NCI-H1436 treated with DMSO at 0.1 percent for 48 hours (cell line): ENCODE measurements at regions not wholly inside any gene's neighbourhood (a gene's known extent, or its start where the extent isn't known, plus 50 kb on each side); places are given as distances from the start of the nearest gene placed in this dataset.

Experiments used
- DNase-seq: peaks from one replicate; lab custom pipeline; 2025; lab: John Stamatoyannopoulos, UW

DNA sequence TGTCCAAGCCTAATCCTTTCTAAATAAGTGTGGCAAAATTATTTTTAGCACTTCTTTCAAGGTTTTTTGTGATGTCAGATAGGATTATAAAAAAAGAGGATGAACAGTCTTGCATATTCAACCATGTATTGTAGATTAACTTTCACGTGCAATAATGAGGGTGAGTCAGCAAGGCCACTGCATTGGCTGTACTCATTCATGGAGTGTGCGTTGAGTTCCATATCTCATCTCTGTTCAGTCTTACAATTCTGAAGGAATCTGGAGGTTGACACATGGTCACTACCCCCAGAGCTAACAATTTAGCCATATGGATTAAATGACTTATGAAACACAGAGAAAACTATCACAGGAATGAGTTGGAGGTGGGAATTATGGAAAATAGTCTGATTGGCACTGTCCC is 810.5 kb downstream of the SLC4A3 start:
- DNase-seq = no peak

DNA sequence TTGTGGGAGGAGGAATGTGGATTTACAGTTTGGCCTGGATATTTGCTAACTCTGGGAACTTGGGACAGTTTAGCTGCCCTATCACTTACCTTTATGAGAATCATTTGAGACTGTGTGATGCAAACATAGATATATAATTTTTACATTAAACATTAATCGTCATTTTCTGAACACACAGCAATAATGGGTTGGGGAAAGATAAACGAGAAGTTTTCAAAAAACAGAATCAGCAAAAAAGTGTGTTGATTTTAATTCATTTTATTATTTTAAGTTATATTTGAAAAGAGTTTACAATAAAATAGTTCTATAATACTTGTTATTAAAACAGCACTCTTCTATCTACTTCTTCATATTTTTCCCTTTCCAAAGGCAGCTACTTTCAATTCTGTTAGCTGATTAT is 813.3 kb downstream of the SLC4A3 start:
- DNase-seq = no peak

DNA sequence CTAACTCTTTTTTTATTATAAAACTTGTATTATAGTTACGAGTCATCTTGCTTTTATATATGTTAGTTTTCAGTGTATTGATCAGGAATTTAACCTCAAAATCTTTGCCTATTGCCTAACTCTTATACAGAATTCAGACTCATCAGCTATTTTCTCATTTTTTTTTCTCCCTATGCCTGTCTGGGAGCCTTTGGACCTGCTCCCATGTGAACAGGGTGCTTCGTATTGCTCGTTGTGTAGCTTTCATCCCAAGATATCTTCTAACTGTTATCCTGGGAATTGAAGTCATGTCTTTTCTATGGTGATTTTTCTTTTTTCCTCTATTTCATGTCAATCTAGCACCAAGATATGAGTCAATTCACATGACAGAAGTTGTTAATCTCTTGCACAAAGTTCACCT is 814.0 kb downstream of the SLC4A3 start:
- no peak for DNase-seq

DNA sequence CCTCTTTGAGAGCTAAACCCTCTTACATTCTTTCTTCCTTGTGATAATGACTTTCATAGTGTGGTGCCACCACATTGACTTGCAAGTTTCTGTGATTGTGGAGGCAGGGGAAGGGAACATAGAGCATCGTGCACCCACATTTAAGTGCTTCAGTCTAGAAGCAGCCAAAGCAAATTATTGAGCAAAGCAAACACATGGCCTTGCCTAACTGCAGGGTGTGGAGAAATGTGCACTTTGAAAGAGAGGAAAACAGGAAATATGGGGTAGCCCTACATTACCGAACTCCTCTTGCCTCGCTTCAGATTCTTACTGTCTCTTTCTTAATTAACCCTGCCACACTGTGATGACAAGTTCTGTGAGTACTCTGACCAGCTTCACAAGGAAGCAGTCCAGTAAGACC is 814.6 kb downstream of the SLC4A3 start:
- DNase-seq = no peak

DNA sequence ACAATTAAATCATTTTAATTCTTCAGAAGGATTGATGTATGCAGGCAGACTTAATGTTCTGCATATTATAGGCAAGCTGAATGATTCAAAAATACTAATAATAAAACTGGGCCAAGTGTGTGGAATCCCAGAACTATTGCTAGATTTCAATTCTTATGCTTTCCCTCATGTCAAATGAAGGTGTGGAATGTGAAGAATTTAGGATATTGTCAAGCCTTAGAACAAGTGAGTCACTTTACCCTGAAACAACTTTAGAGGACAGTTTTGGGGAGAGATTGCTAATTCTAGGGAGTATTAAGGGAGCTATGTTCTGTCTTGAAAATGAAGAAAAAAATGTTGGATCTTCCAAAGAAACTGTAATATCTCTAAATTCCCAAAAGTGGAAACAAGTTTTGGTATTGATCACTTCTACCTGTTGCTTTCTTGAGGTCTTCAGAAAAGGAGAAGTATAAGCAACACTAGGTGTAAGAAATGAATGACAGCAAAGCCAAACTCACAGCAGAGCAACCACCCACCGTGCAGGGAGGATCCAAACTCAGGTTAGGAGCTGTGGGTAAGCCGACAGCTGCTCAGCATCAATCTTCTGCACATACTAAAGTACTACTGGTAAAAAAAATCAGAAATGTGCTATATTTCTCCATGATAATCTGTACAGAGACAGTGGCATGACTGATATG is 818.1 kb downstream of the SLC4A3 start:
- no peak for DNase-seq

DNA sequence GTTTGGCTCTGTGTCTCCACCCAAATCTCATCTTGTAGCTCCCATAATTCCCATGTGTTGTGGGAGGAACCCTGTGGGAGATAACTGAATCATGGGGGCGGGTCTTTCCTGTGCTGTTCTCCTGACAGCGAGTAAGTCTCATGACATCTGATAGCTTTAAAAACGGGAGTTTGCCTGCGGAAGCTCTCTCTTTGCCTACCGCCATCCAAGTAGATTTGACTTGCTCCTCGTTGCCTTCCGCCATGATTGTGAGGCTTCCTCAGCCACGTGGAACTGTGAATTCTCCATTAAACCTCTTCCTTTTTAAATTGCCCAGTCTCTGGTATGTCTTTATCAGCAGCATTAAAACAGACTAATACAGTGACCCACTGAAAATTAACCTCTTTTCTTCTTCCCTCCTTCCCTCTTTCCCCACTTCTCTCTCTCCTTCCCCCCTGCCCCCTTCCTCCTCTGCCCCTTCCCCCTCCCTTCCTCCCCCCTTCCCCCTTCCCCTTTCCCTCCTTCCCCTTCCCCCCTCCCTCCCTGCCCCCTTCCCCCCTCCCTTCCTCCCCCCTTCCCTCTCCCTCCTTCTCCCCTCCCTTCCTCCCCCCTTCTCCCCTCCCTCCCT is 818.8 kb downstream of the SLC4A3 start:
- DNase-seq = no peak

DNA sequence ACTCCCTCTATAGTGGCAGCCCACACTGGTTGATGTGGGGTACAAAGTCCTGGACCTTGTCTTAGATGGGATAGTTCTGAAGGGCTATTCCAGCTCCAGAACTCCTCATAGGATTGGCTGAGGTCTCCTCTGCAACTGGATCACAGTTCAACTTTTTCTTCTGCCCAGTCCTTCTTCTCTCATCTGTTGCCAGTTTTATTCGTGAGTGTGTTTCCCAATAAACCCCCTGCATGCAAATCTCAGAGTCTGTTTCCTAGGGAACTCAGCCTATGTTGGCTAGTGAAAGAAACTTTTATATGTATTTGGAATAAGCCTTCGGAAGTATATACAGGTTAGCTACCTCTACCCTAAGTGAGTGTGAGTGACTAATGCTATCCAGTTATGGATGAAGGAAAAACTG is 823.4 kb downstream of the SLC4A3 start:
- no peak for DNase-seq

DNA sequence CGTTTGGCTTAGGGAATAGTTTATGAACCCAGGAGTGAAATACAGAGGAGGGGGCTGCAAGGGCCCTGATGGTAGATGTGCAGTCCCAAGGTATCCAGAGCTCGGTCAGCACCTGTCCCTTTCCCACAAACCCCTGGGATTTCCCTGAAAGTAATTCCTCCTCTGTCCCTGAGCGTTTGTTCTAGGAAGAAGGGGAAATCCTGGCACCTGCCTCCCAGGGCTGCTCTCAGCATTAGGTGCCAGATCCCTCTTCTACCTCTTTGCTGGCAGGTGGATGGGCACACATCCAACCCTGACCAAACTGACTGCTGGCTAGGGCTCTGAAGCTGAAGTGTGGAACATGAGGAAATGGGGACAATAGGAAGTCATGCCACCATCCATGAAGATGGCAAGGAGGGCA is 824.0 kb downstream of the SLC4A3 start:
- no peak for DNase-seq

DNA sequence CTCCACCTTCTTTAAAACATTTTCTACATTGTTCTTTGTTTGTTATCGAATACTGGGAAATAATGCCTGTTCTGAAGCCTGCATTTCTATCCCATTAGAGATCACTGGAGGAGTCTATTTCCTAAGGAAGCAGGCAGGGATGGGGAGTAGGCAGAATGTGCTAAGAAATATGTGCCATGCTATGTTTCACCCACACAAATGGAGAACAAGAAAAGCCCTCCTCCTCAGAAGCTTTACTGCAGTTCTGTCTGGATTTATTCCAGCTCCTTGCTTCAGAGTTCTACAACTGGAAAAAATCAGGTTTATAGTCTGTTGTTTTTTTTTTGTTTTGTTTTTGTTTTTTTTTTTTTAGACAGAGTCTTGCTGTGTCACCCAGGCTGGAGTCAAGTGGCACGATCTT is 825.1 kb downstream of the SLC4A3 start:
- DNase-seq = no peak

DNA sequence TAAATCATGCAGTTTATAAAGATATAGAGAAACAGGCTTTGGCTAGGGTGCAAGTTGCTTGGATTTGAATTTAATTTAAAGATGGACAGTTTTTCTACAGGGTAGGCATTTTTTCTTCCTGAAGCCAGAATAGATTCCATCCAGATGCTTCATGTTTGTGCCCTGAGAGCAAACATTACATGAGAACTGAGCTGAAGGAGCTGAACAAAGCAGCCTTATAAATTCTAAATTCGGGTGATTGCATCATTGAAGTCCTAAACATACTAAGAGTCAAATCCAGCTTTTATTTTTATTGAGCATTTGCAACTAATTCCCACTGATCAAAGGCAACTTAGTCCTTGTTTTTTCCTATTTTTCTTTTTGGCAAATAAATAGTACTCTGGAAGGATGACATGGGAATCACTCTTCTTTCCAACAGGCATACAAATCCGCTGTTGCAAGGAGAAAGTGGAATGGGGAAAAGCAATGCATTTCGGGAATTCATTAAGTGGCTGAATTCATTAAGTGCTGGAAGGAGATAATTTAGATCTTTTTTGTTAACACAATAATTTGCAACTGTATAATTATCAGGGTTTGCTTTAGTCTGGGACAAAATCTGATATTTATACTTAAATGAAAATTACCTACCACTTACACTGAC is 828.0 kb downstream of the SLC4A3 start:
- no peak for DNase-seq

DNA sequence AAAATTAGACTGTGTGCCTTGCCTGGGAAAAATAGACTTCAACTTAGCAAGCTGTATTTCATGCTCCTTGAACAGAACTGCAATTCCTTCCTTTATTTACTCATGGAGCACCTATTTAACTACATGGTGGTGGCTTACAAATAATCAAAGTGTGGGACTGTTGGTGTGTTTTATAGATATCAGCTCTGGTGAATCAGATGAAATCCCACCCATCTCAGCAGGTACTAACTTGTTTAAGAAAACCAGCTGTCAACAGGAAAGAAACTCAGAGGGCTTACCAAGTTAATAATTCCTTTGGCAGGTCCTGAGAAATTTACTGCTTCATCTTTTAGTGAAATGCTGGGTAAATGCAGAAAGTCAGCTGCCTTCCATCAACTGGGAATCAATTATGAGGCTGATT is 830.6 kb downstream of the SLC4A3 start:
- no peak for DNase-seq

DNA sequence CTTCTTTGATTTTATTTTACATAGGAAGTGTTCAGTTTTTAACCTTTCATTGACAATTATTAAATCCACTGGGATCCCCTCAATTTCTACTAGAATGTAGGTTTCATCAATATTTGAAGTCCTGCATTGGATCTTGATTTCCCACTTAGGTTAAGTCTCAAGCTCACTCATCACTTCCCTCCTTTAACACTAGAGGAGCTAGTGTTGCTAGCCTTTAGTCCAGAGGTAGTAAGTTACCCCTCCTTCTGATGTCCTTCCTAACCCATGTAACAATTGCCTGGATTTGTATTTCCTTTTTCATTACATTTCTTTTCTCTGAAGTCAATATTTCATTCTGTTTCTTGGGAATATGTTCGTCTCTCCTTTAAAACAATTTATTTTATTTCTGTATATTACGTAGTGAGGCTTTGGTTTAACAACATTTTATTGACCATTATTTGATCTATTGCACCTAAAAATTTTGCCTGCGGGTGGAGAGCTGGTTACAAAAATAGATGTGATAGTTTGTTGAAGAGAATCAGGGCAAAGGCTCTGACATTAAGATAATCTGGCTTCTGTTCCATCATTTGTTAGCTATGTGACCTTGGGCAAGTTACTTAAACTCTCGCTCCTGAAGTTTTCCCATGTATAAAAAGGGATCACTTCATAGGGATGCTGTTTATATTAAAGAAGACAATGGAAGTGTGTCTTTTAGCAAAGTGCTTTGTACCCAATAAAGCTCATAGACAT is 833.0 kb downstream of the SLC4A3 start:
- no peak for DNase-seq

DNA sequence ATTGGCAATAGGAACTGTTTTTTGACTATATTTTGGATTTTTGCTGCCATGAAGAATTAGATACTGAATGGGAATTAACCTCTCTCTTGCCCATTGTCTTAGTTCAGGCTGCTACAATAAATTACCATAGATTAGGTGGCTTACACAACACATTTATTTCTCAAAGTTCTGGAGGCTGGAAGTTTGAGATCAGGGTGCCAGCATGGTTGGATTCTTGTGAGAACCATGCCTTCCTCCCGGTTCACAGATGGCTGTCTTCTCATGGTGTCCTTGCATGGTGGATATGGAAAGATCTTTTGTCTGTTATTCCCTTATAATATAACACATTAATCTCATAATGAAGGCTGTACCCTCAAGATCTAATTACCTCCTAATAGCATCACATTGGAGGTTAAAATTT is 836.4 kb downstream of the SLC4A3 start:
- DNase-seq = no peak

DNA sequence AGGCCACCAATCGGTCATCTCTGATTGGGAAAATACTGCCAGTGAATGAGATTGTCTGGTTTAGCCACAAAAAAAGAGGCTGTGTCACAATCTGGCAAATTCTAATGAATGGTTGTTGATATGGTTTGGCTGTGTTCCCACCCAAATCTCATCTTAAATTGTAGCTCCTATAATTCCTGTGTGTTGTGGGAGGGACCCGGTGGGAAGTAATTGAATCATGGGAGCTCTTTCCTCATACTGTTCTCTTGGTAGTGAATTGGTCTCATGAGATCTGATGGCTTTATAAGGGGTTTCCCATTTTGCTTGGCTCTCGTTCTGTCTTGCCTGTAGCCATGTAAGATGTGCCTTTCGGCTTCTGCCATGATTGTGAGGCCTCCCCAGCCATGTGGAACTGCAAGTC is 838.3 kb downstream of the SLC4A3 start:
- no peak for DNase-seq

DNA sequence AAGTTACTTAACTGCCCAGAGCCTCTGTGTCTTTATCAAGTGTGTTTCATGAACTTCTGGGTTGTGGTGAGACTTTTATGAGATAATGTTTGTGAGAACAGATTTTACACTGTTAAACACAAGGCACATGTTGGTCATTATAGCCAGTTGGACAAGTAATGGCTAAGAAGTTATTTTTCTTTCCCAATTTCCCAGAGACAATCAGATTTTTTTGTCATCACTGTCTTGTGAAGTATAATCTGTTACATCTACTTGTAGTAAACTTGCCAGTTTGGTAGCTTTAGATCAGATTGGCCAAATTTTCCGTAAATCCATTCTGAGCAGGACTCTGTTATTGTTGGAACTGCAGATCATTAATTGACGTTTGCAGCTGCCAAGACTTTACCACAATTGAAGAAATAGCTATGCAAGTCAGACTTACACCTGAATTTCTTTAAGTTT is 838.8 kb downstream of the SLC4A3 start:
- DNase-seq = no peak

DNA sequence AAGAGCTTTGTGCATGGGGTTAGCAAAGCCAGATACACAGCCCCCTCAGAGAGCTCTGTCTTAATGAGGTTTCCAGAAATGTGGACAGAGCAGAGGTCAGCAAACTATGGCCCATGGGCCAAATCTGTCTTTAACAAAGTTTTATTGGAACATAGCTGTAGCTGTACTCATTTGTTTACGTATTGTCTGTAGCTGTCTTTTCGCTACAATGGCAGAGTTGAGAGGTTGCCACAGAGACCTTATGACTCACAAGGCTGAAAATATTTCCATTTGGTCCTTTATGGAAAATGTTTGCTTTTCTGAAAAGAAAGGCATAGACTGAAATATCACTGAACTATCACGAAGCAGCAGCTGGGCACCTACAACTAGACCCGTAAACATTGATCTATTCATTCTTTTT is 841.8 kb downstream of the SLC4A3 start:
- DNase-seq = no peak

DNA sequence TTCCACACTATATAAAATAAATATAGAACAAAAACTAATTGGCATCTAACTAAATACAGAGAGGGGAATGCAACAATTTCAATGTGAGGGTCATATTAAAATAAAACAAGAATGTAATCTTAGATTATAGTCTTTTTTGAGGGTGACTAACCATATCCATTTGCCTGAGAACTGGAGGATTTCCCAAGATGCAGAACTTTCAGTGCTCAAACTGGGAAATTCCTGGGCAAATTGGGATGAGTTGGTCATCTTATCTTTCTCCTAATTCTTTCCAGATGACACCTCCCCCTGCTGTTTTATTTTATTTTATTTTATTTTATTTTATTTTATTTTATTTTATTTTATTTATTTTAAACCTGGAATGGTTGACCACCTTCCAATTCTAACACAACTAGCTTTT is 846.2 kb downstream of the SLC4A3 start:
- DNase-seq = no peak

DNA sequence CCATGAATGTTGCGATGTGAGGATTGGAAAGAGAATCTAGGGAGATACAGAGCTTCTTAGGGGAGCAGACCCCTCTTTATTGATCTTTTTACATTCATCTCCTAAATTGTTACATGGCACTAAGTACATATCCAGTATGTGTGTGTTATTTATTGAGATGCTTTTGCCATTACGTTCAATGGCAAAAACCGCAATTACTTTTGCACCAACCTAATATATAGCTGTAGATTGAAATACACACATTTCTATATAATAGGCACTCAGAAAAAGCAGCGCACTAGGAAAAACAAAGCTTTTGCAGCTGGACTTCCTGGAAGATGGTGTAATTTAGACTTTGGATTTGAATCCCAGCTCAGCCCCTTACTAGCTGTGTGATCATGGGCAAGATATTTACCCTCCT is 849.4 kb downstream of the SLC4A3 start:
- no peak for DNase-seq

DNA sequence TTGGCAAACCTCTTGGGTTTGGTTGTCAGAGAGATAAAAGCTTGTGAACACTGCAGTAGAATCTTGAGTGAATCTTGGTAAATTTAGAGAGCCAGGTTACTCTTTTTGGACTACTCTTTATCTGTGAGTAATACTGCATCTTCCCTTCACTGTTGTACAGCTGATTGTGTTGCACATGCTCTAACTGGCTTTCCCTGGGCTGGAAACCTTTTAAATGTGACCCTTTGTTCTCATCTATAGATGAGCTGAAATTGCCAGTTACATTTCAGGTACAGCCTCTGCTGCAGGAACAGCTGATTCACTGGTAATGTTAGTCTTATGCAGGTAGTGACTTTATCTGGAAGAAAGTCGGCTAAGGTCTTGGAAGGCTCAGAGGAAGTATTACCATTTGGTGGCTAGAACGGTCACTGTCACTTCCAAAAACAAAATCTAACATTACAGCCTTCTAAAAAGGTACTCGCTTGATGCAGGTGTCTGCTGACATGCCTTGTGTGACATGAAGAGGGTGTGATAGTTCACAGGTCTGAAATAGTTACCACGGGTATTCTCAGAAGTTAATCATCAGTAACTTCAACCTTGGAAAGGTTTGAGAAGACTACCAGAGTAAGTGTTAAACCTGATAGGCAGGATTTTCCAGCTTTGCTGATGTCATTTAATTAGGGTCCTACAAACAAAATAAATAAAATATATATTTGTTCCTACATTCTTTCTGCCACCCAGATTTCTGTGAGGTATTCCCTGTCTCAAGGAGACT is 851.1 kb downstream of the SLC4A3 start:
- DNase-seq = no peak

DNA sequence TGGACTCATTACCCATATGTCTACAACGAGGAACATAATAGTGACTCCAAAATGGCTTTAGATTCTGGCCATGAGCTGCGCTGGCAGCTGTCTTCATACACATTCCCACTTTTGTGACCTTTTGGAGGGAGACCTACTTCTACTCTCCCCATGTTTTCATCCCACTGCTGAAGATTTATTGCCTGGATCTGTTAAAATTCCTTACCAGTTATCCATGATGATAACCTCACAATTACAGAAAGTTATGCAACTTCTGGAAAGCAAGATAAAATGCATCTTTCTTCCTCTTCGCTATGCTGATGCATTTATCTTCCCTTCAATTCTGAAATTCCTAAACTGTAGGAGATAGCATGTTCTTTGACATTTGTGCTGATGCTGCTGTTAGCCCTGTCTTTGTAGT is 855.3 kb downstream of the SLC4A3 start:
- DNase-seq = no peak

DNA sequence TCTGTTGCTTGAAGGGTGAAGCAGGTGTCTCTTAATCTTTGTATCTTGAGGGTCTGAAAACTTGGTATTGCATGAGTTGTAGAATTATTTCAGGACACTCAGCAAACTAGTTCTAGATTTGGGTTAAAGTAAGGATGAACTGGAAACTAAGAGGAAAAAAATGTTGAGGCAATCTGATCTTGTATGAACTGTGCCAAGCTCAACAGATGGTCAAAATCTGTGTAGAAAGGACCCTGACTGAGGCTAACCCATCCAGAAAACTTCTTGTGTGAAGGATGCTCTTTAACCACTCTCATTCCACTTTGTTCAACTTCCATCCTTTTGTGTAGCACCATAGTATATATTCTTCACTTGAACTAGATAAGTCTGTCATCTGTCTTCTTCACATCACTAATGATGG is 861.7 kb downstream of the SLC4A3 start:
- DNase-seq = no peak

DNA sequence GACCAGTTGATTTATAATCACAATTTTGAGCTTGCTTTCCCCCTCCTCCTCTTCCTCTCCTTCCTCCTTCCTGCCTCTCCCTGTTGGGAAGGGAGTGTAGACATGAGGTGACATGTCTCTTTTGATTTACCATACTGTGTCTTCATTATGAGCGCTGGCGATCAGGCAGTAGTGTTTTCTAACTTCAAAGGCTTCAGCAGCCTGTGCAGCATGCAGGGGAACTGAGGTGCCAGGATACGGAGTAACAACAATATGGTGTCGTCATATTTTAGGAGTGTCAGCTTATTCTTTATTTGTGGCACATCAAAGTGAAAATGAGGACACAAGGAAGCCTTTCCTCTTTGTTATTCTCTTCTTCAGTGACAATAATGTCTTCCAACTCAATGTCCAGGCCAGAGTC is 864.2 kb downstream of the SLC4A3 start:
- no peak for DNase-seq
